ENCODE measurements at regions not wholly inside any gene's neighbourhood (a gene's known extent, or its start where the extent isn't known, plus 50 kb on each side); places are given as distances from the start of the nearest gene placed in this dataset.

DNA sequence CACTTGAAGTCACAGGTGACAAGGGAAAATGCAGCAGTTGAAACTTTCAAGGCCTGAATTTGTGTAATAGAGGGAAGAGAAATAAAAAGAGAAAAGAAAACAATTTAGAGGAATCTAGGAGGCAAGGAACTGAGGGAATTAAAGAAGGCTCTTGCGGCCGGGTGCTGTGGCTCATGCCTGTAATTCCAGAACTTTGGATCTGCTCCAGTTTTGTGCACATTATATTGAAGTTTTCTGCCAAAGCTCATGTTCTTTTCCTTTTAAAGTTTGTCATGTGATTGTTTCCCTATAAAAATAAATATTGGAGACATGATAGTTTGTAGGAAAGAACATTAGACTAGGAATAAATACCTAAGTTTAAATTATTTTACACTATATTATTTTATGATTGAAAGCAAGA lies 433.9 kb upstream of the CPEB2 start:
- Histone ChIP-seq H3K27ac (no peak overlapping the region), H3K4me3 (no peak overlapping the region), H3K36me3 (no peaks in the 10 kb centered on the region), H3K4me1 (replicated peaks) (no peaks in the 10 kb centered on the region), H3K27me3 (replicated peaks; ENCODE audit: insufficient read depth) (no peaks in the 10 kb centered on the region), H3K9me3 (no peaks in the 10 kb centered on the region)
- no peak for DNase-seq (ENCODE audit: low spot score)
- intact Hi-C loops (cut with DNase I): no loop called here
- WGBS: 24% methylated on average over 2 of the region's 2 CpGs
- TF ChIP-seq POLR2AphosphoS5 (IDR thresholded peaks at IDR 0.05) (no peak), POLR2A (IDR thresholded peaks at IDR 0.05) (no peak)
- TF ChIP-seq, protein P1, sequence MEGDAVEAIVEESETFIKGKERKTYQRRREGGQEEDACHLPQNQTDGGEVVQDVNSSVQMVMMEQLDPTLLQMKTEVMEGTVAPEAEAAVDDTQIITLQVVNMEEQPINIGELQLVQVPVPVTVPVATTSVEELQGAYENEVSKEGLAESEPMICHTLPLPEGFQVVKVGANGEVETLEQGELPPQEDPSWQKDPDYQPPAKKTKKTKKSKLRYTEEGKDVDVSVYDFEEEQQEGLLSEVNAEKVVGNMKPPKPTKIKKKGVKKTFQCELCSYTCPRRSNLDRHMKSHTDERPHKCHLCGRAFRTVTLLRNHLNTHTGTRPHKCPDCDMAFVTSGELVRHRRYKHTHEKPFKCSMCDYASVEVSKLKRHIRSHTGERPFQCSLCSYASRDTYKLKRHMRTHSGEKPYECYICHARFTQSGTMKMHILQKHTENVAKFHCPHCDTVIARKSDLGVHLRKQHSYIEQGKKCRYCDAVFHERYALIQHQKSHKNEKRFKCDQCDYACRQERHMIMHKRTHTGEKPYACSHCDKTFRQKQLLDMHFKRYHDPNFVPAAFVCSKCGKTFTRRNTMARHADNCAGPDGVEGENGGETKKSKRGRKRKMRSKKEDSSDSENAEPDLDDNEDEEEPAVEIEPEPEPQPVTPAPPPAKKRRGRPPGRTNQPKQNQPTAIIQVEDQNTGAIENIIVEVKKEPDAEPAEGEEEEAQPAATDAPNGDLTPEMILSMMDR (IDR thresholded peaks at IDR 0.05): no peak

DNA sequence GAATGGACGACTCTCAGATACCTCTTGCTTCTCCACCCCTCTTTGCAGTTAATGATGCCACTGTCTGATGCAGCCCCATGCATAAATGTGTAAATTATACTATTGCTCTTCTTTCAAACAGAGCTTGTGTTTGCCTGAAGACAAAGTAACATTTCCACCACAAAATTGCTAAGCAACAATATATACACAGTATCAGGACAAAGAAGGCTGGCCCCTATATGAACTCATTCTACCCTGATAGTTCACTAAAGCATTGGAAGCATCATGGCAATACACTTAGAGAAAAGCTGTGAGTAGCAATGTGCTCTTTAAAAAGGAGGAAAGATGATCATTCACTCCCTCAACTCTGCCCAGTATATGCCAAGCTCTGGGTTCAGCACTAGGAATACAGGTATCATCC lies 427.0 kb upstream of the CPEB2 start:
- DNase-seq (ENCODE audit: low spot score): no peak
- Histone ChIP-seq H3K9me3 (no peaks in the 10 kb centered on the region), H3K4me3 (no peak overlapping the region), H3K36me3 (no peaks in the 10 kb centered on the region), H3K27ac (no peak overlapping the region), H3K4me1 (replicated peaks) (no peaks in the 10 kb centered on the region), H3K27me3 (replicated peaks; ENCODE audit: insufficient read depth) (no peaks in the 10 kb centered on the region)
- intact Hi-C loops (cut with DNase I): no loop called here
- TF ChIP-seq, protein P1 (IDR thresholded peaks at IDR 0.05): no peak
- TF ChIP-seq POLR2AphosphoS5 (IDR thresholded peaks at IDR 0.05): no peak
- TF ChIP-seq POLR2A (IDR thresholded peaks at IDR 0.05): no peak
- WGBS: 69% methylated on average over 1 of the region's 1 CpG

DNA sequence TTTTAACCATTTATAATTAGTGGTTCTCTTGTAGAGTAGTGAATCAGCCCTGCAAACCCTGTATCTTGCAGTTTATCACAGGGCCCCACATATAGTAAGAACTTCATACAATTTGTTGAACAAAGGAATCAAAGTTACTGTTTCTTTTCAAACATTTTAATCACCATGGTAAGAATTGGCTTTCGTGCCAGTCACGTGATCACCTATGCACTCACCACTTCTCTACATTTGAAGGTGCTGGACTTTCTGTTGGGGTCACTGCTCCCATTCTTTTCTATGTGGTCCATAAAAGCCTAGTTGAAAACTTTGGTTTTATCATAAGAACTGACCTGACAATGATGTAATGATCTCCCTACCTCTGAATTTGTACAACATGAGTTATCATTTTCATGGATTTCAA lies 426.4 kb upstream of the CPEB2 start:
- Histone ChIP-seq H3K27me3 (replicated peaks; ENCODE audit: insufficient read depth) (no peaks in the 10 kb centered on the region), H3K4me1 (replicated peaks) (no peaks in the 10 kb centered on the region), H3K9me3 (no peaks in the 10 kb centered on the region), H3K27ac (no peak overlapping the region), H3K36me3 (no peaks in the 10 kb centered on the region), H3K4me3 (no peak overlapping the region)
- intact Hi-C loops (cut with DNase I): no loop called here
- TF ChIP-seq POLR2AphosphoS5 (IDR thresholded peaks at IDR 0.05): no peak
- no peak for TF ChIP-seq POLR2A (IDR thresholded peaks at IDR 0.05)
- TF ChIP-seq, protein P1 (IDR thresholded peaks at IDR 0.05): no peak
- whole genome bisulfite sequencing: 83% methylated on average over 2 of the region's 2 CpGs
- DNase-seq (ENCODE audit: low spot score): no peak

DNA sequence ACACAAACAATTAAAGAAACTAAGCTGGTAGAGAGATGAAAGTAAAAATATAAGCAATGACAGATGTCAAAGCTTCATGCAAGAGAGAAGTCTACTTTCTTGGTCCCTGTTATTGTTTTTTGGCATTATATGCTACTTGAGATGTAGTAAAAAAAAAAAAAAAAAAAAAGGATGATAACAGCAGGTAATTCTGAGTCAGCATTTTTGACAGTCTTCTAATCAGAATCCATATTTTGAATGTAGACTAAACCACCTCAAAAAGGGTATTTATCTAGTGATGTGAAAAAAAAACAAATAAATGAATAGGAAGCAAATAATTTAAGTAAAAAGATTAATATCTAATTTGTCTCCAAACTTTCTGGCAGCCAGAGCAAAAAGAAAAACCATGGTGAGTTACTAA lies 422.2 kb upstream of the CPEB2 start:
- Histone ChIP-seq H3K9me3 (no peaks in the 10 kb centered on the region), H3K4me3 (no peak overlapping the region), H3K27me3 (replicated peaks; ENCODE audit: insufficient read depth) (no peaks in the 10 kb centered on the region), H3K36me3 (no peaks in the 10 kb centered on the region), H3K27ac (no peak overlapping the region), H3K4me1 (replicated peaks) (no peaks in the 10 kb centered on the region)
- DNase-seq (ENCODE audit: low spot score): no peak
- intact Hi-C loops (cut with DNase I): no loop called here
- TF ChIP-seq POLR2AphosphoS5 (IDR thresholded peaks at IDR 0.05) (no peak), POLR2A (IDR thresholded peaks at IDR 0.05) (no peak)
- TF ChIP-seq, protein P1 (IDR thresholded peaks at IDR 0.05): no peak

DNA sequence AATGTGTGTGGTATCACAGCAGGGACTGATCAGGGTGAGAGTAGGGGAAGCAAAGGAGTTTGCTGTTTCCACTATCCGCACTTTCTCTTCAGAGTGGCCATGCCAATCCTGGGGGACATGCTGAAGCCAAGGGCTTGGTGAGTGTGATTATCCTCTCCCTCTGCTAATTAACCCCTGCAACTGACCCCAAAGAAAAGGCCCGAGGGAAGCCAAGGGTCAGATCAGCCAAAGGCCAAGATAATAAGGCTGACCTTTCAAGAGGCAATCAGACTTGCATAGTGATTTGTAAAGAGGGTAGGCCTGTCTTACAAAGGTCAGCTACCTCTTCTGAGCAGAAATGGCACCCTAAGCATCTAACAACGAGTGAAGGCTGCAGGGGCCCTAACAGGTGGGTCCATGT lies 420.5 kb upstream of the CPEB2 start:
- Histone ChIP-seq H3K4me3 (no peak overlapping the region), H3K27me3 (replicated peaks; ENCODE audit: insufficient read depth) (no peaks in the 10 kb centered on the region), H3K9me3 (no peaks in the 10 kb centered on the region), H3K36me3 (no peaks in the 10 kb centered on the region), H3K27ac (no peak overlapping the region), H3K4me1 (replicated peaks) (no peaks in the 10 kb centered on the region)
- intact Hi-C loops (cut with DNase I): no loop called here
- TF ChIP-seq, protein P1 (IDR thresholded peaks at IDR 0.05): no peak
- no peak for TF ChIP-seq POLR2AphosphoS5 (IDR thresholded peaks at IDR 0.05)
- no peak for TF ChIP-seq POLR2A (IDR thresholded peaks at IDR 0.05)
- whole genome bisulfite sequencing: 7% methylated on average over 3 of the region's 3 CpGs
- no peak for DNase-seq (ENCODE audit: low spot score)
